HG03066 (cell line): ENCODE measurements at regions not wholly inside any gene's neighbourhood (a gene's known extent, or its start where the extent isn't known, plus 50 kb on each side); places are given as distances from the start of the nearest gene placed in this dataset.
"Not testable (repeated sequence)": the region's sequence is repeated elsewhere in the genome, so short reads cannot be mapped to it uniquely, and the experiment has no call there.

Experiments
- ATAC-seq: cut with Tn5 transposase; IDR thresholded peaks from one replicate; pipeline ENCODE4 v1.9.1; 2021; ENCODE audit warnings: low read depth; ENCODE audit not compliant: unreplicated experiment

DNA sequence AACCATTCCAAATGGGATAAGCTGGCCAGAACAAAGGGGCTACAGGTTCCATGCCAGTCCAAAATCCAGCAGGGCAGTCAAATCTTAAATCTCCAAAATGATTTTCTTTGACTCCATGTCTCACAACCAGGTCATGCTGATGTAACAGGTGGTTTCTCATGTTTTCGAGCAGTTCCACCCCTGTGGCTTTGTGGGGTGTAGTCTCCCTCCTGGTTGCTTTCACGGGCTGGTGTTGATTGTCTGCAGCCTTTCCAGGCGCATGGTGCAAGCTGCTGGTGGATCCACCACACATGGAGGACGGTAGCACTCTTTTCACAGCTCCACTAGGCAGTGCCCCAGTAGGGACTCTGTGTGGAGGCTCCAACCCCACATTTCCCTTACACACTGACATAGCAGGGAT, 425.5 kb upstream of the FTMT start:
- no peak for ATAC-seq

DNA sequence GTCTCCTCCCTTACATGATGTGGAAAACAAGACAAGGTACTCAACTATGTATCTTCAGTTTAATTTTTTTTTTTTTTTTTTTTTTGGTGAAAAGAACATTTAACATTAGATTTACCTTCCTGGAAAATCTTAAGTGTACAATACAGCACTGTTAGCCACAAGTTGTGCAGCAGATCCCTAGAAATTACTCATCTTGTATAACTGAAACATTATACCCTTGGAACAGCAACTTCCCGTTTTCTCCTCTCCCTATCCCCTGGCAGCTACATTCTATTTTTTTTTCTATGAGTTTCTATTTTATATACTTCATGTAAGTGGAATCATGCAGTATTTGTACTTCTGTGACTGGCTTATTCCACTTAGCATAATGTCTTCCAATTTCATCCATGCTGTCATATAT, 421.9 kb upstream of the FTMT start:
- no peak for ATAC-seq

DNA sequence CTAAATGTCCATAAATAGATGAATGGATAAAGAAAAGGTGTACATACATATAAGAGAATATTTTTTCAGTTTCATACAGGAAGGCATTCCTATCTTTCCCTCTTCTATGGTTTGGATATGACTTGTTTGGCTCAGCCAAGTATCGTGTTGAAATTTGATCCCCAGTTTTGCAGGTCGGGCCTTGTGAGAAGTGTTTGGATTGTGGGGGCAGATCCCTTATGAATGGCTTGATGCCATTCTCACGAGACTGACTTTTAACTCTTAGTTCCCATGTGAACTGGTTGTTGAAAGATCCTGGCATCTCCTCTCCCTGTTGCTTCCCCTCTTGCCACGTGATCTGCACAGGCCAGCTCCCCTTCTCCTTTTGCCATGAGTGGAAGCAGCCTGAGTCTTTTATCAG, 421.1 kb upstream of the FTMT start:
- ATAC-seq, result no peak

DNA sequence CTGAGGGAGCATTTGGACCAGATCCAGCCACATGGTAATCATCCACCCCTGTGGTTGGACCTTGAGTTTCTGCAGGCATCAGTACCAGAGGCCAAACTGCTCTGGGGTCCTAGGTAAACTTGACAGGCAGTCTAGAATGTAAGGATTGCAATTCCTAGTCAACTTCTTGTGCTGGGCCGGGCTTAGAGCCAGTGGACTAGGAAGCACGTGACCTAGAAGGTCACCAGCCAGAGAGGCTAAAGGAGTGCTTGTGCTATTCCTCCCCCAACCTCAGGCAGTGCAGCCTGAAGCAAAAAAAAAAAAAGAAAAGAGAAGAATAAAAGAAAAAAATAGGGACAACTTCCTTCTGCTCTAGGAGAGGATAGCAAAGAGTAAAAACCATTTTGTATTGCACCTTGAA, 406.2 kb upstream of the FTMT start:
- ATAC-seq, result no peak

DNA sequence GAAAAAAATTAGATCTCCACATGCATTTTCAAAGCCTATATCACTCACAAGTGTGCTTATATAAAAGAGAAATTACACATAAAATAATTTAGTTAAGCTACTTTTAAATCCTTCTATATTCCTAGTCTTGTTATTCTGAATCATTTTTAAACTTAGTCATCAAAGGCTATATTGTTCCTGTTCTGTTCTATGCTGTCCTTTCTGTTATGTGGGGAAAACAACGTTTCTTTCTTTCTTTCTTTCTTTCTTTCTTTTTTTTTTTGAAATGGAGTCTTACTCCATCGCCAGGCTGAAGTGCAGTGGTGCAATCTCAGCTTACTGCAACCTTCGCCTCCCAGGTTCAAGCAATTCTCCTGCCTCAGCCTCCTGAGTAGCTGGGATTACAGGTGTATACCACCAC, 389.2 kb upstream of the FTMT start:
- ATAC-seq, result no peak

DNA sequence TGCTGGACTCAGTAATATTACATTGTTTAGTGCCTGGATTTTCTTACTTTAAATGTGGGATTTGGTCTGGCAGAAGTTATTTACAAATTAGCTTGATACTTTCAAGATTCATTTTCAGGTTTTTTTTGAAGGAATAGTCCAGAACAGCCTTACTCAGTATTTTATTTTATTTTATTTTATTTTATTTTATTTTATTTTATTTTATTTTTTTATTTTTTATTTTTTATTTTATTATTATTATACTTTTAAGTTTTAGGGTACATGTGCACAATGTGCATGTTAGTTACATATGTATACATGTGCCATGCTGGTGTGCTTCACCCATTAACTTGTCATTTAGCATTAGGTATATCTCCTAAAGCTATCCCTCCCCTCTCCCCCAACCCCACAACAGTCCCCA, 380.5 kb upstream of the FTMT start:
- ATAC-seq, result not testable (repeated sequence)

DNA sequence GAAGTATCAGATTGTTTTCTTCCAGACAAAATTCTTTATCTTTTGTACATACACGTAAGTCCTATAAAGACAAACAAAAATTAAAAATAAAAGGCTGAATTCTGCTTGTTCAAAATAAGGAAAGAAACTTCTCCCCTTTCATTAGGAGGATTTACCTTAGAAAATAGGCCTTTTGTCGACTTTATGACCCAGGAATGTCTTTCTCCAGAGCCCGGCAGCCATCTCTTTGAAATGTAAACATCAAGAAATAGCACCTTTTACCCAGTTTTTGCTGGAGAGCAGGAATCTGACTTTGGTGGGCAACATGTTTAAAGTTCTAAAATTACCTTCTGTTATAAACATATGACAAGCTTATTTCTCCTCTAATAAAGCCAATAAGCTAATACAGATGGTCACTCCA, 373.0 kb upstream of the FTMT start:
- ATAC-seq, result no peak

DNA sequence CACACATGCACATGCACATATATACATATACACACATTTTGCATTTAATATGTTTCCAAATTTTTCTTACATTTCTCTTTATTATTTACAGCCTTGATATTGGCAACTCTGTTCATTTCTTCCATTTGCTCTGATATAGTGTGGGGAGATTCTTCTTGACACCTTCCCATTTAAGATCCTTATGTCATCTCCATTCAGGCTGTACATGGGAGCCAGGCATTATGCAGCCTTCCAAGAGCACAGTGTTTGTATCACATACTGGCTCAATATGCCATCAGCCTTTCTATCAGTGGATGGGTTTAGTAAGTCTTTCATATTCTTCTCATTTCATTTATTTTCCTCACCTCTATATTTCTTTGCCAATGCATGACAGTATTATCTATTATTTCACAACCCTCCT, 372.3 kb upstream of the FTMT start:
- no peak for ATAC-seq

DNA sequence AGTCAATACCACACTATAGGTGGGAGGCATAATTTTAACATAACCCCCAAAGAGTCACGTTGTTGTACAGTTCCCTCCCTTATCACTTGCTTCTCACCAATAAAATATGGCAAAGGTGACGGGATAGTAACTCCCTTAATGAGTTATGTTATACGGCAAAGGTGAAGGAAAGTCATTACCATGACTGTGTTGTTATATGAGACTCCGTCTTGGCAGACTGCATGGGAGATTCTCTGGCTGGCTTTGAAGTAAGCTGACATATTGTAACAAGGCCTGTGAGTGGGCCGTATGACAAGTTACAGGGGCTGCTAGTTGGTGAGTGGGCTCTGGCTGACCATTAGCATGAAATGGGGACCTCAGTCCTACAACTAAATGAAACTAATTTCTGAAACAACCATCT, 366.4 kb upstream of the FTMT start:
- ATAC-seq, result no peak

DNA sequence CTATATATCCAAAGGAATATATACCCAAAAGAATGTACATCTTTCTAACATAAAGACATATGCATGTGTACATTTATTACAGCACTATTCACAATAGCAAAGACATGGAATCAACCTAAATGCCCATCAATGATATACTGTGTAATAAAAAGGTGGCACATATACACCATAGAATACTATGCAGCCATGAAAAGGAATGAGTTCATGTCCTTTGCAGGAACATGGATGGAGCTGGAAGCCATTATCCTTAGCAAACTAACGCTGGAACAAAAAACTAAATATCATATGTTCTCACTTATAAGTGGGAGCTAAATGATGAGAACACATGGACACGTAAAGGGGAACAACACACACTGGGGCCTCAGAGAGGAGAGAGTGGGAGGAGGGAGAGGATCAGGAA, 365.7 kb upstream of the FTMT start:
- not testable (repeated sequence) for ATAC-seq

DNA sequence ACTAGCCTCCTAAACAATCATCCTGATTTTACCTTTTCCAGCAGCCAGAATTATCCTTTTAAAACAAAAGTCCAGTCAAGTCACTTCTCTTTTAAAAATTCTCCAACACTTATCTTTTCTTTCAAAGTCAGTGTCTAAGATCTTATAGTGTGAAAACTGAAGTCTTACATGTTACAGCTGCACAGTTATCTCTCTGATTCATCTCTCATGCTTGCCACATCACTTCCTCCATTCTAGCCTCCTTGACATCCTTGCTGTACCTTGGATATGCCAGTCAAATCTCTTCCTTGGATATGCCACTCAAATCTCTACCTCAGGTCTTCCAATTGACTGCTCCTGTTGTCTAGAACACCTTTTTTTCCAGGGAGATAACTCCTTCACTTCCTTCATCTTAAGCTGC, 361.7 kb upstream of the FTMT start:
- no peak for ATAC-seq

DNA sequence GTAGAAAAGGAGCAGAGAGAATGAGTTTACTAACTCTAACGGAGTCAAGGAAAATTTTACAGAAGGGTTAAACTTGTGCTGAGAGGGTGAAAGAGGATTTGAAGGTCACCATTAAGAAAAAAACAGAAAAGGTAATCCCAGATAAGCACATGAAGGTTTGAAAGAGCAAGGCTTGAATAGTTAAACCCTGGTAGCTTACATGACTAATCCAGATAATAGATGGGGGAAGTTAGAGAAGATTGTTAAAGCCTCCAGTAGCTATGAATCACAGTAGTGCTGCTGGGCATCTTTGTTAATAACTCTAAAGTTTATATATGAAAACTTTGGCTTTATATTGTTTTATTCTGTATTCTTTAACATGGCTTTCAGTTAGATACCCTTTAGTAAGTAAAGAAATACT, 354.5 kb upstream of the FTMT start:
- no peak for ATAC-seq

DNA sequence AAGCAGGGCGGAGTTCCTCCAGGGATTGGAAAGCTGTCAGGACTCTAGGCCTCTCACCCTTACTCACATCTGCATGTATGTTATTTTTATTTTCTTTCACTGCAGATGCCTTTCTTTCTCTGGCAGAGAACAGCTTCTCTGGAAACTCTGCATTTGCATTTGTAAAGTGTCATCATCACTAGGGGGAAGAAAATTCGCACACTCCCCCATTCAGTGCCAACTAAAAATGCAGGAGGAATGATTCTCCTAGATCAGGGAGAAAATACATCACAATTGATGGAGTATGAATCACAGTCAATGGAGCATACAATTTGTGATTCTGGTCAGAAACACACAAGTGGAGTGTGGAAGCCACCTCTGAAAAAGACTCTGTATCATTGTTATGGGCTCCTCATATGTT, 351.4 kb upstream of the FTMT start:
- ATAC-seq, result no peak

DNA sequence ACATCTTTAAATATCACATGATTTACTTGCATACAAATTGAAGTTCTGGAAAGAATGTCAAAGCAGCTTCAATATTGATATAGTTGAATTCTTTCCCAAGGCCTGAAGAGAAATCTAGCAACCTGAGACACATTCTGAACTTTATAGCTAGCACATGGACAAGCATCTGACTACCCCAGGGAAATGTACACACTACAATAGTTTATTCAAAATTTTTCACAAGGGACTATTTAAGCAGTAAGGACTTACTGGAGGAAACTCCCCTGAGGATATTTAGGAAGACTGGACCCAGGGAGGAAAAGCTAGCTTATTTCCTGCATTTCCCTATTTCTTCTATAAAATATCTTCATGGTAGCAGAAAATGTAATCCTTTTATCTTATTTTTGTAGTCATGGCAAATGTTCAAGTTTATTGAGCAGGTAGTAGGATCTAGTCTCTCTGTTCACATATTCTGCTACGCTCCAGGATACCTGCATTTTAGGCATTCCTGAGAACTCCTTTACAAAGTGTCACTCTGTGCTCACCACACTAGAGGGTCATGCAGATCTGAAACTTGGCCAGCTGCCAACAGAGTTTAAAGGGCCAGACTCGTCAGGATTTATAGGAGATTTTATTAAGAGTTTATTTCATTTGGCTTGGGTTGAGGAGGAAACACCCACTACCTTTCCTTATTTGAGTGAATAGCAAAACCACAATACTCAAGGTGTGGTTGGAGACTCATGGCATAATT, 348.4 kb upstream of the FTMT start:
- ATAC-seq, result no peak

DNA sequence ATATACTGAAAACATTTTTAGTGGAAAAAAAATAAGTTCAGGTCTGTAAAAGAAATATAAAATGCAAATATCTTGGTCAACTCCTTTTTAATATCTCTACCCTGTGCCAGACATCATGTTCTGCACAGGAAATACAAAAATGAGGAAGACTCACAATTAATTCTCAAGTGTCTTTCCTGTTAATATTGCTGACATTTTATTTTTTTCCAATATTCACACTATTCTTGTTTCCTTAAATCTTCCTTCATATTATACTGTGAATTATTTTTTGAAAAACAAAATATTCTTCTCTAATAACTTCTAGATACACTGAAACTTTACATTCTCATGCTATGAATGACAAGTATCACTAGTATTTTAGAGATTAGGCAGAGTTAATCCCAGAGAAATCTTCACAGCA, 334.7 kb upstream of the FTMT start:
- no peak for ATAC-seq

DNA sequence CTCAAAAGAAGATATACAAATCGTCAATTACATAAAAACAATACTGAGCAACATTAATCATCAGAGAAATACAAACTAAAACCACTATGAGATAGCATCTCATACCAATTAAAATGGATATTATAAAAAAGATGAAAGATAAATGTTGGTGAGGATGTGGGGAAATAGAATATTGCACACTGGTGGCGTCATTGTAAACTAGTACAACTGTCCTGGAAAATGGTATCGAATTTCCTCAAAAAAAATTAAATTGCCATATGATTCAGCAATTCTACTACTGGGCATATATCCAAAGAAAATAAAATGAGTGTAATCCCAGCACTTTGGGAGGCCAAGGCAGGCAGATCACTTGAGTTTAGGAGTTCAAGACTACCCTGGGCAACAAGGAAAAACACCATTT, 326.0 kb upstream of the FTMT start:
- ATAC-seq, result no peak

DNA sequence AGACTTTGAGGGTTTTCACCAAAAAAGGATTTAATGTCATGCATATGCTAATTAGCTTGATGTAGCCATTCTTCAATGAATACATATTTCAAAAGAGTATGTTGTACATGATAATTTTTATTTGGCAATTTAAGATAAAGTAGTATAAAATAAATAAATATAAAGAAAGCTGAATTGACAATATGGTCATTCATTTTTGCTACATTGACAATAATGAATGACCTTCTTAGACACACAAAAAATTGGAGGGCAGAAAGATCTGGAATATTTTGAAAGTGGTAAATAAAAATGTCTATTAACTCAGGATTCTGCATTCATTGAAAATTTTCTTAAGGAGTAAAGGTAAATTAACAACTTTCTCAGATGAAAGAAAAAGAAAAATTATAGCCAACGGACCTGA, 324.8 kb upstream of the FTMT start:
- no peak for ATAC-seq

DNA sequence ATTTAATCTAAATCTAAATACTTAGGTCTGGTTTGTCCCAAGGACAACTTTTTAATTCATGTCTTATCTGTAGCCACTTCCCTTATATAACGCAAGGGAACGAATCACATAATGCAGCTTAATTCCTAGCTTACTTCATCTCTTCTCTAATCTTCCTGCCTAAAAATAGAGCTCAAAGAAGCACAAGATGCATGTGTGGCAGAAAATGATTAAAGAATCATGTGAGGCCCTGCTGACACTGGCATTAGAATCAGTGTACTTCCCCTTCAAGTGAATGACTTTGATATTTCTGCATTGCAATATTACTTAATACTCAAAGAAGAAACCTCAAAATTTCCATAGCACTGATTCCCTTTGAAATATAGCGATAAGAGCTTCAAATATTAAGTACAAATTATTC, 317.9 kb upstream of the FTMT start:
- no peak for ATAC-seq

DNA sequence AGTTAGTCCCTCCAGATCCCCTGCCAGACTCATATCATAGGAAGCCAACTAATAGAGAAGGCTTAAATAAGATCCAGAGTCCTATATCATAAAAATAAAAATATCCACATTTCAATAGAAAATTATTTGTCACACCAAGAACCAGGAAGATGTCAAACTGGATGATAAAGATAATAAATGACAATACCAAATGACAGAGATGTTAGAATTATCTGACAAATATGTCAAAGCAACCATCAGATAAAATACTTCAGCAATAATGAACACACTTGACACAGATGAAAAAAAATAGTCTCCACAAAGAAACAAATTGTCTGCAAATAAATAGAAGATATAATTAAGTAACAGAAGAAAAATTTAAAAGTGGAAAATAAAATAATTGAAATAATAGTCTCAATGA, 300.7 kb upstream of the FTMT start:
- no peak for ATAC-seq

DNA sequence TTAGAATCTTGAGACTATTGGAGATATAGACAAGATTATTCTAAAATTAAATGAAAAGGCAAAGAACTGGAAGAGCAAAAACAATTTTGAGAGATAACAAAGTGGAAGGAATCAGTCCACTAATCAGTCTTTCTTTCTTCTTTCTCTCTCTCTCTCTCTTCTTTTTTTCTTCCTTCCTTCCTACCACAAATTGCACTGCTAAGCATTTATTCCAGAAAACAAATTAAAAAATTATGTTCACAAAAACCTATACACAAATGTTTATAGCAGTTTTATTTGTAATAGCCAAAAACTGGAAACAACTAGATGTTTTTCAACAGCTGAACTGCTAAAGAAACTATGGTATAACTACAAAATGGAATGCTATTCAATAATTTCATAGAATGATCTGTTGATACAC, 291.9 kb upstream of the FTMT start:
- no peak for ATAC-seq

DNA sequence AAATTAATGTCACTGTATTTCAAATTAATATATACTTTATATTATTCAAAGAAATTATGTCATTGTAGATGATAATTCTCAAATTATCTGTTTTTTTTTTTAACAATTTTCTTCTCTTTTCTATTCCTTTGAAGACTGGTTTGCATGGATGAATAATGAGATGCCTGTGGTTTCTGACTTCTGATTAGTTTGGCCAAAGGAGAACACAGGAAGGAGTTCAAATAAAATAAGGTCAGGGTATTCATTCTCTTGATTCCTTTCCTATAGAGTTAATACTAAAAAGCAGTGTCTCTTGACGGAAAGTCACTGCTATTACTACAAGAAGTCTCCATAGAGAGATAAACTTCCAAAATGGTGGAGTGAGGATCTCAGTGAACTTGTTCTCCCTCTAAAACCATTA, 279.6 kb upstream of the FTMT start:
- ATAC-seq, result no peak

DNA sequence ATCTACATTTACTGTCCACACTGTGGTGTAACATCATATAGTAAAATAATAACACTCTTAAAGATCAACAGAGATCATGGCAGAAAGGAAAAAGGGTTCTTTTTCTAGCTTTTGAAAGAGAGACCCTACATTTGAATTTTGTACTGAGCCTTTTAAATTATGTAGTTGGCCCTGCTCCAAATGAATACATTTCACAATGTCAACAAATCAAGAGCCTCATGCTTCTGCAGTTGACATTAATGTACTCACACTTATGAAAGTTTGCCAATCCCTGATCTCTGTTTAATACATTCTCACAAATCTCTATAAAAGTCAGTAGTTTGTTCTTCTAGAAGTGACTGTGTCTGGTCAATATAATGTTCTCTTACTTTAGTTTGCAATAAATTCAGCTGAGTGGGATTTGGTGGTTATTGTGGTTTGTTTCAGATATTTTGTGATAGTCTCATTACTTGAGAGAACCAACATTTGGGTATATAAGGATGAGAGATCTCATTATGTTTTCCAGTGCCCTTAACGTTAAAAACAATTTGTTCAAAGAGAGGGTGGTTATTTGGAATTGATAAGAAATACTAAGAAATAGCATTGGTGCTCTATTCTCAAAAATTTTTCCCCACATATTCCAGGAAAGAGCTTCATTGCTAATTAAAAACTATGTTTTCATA, 277.8 kb upstream of the FTMT start:
- no peak for ATAC-seq

DNA sequence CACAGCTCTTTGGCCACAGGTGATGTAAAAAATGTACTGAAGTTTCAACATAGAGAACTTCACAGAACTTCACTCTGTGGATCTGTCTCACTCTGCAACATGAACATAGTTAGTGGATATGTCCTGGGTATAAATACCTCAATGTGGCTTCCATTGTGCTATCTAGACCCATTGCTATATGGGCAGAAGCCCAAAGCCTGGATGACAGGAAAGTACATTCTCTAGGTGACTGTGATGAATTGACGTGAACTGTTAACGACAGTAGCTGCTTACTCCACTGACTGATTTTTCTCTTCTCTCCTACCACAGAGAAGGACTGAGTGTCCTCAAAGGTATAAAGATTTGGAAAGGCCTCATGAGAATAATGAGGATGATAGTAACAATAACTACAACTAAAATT, 270.1 kb upstream of the FTMT start:
- ATAC-seq, result no peak
